GM21717 (cell line): ENCODE measurements at regions not wholly inside any gene's neighbourhood (a gene's known extent, or its start where the extent isn't known, plus 50 kb on each side); places are given as distances from the start of the nearest gene placed in this dataset.
"Not testable (repeated sequence)": the region's sequence is repeated elsewhere in the genome, so short reads cannot be mapped to it uniquely, and the experiment has no call there.

ENCODE experiments used
- ATAC-seq: cut with Tn5 transposase; IDR thresholded peaks from one replicate; pipeline ENCODE4 v1.9.1; 2021; ENCODE audit warnings: mild to moderate bottlenecking, moderate library complexity; ENCODE audit not compliant: unreplicated experiment

DNA sequence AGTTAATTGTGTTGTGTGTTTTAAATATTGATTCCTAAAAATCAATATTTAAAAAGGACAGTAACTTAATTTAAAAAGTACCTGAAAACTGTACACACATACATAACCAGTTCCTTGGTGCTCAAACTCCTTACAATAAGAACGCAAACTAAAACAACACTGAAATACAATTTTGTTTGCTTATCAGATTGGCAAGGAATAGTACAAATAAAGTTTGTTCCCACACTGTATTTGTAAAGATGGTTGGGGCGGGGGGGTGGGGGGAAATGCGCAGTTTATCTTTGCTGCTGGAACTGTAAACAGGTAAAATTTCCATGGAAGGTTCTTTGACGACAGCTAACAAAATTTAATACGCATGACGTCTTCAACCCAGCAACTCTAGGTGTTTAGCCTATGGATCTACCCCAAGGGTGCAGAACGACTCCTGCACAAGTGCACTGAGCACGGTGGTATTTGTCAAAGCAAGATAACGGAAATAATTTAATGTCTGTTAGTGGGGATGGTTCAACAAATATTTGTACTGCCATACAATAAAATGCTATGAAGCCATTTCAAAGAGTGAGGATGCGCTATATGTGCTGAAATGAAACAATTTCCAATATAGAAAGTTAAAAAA is 96.5 kb downstream of the ING1 start:
- no peak for ATAC-seq

DNA sequence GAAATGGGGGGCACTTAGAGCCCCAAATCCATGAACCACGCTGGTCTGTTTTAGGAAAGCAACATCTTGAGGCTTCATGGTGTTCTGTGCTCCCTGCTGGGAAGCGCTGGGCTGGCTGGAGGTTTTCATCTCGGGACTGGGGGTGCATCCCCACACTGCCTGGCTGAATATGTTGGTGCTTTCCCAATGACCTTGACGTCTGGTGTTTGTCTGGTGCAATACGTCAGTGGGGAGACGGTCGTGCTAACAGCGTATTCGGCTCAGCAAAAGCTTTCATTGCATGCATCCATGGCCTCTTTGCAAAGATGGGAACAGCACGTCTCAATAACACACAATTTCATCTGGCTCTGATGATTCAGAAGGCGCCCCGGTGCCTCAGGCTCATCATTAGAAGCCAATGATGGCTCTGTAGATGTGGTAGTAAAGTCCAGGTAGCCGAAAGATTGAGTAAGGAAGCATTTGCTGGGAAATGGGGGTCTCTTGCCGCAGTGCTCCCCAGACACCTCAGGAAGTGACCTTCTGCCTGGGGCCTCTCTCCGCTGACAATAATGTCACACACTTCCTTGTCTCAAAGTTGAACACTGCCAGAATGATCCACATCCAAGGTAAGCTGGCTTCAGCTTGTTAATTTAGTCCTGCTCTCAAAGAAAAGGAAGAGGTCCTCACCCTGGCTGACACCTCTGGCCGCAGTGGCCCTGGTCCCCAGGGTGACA is 97.7 kb downstream of the ING1 start:
- ATAC-seq: no peak

DNA sequence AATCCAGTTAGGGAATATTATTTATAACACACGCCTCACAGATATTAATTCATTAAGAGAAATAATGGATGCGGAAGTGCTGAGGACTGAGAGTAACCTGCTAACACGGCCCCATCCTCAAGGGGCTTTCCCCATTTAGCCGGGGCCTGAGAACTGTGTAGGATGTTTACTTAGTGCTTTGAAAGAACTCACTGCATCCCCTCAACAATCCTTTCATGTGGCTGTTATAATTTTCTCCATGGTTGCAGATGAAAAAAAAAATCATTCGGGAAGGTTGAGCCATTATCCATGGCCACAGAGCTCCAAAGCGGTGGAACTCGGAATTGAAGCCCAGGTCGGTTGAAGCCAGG is 98.2 kb downstream of the ING1 start:
- no peak for ATAC-seq

DNA sequence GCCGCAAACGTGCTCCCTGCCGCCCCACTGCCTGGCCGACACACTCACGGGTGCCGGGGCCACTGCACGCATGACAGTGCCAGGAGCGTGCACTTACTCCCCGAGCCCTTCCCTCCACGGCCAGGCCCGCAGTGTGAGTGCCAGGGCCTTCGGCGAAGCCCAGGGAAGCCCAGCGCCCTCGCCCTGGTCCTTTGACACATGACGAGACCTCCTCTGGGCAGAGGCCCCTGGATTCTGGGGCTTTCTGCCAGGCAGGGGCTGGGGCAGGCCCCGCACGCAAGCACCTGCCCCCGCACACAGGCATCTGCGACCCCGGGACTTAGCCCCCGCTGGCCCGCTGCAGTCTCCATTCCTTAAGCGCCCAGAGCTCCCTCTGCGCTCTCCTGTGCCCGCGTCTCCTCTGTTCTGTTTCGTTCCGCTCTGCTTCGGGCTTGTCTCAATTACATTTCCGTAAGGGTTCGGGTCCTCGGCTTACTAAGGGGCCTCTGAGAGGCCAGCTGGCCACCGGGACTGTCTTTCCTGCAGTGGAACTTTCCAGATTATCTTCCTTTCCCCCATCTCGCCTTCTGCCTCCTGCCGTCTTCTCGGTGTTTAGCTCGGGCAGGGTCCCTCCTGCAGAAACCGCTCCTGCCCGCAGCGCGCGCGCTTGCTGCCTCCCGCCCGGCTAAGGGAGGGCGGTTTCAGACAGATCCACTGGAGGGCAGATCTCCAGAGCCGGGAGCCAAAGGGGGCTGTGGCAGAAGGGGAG is 98.8 kb downstream of the ING1 start:
- ATAC-seq: no peak

DNA sequence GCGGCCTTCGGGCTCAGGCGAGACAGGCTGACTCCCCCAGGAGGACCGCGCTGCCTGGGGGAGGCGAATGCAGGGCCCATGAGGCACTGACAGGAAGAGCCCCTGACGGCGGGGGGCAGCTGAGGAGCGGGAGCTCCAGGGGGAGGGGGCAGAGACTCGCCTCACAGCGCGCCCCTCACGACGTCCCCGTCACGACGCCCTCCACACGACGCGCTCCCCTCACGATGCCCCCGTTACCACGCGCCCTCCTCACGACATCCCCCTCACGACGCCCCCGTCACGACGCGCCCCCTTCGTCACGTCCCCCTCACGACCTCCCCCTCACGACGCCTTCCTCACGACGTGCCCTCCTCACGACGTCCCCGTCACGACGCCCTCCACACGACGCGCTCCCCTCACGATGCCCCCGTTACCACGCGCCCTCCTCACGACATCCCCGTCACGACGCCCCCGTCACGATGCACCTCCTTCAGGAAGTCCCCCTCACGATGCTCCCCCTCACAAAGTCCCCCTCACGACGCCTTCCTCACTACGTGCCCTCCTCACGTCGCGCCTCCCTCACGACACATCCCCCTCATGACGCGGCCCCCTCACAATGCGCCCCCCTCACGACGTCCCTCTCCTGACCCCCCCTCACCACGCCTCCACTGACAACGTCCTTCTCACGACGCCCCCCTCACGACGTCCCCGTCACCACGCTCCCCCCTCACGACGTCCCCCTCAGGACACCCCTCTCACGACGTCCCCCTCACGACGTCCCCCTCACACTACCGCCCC is 99.6 kb downstream of the ING1 start:
- ATAC-seq: no peak

DNA sequence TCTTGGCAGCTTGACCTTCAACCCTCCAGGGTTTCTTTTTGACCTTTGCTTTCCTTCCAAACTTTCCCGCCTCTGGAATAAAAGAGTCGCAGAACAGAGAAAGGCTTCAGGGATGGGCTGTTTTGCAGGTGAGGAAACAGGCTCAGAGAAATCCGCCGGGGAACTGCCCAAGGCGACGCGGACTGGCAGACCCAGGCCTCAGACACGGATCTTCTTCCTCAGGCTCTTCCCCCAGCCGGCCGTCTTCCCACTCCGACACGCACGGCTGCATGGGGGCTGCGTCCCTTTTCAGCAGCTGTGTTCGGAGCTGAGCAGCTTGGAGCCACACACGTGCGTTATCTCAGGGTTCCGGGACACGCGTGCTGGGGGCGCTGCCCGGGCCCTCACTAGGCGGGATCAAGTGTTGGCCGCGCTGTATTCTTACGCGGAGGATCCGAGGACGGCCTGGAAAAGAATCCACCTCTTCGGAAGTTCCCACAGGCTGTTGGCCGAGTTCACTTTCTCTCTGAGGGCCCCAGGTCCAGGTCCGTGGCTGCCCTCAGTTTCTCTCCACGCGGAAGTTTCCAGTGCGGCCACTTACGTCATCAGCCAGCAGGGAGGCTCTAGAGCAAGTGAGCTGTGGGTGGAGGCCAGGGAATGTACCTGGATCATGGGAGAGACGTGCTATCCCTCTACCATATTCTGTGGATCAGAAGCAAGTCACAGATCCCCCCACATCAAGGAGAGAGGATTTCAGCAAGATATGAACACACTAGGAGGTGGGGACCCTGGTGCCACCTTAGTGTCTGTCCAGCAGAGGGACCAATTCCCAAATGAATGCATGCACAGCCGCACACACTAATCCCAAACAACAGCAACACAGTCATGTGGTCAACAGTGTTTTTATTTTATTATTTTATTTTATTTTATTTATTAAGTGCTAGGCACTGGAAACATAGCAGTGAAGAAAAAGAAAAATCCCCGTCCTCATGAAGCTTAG is 100.4 kb downstream of the ING1 start:
- no peak for ATAC-seq

DNA sequence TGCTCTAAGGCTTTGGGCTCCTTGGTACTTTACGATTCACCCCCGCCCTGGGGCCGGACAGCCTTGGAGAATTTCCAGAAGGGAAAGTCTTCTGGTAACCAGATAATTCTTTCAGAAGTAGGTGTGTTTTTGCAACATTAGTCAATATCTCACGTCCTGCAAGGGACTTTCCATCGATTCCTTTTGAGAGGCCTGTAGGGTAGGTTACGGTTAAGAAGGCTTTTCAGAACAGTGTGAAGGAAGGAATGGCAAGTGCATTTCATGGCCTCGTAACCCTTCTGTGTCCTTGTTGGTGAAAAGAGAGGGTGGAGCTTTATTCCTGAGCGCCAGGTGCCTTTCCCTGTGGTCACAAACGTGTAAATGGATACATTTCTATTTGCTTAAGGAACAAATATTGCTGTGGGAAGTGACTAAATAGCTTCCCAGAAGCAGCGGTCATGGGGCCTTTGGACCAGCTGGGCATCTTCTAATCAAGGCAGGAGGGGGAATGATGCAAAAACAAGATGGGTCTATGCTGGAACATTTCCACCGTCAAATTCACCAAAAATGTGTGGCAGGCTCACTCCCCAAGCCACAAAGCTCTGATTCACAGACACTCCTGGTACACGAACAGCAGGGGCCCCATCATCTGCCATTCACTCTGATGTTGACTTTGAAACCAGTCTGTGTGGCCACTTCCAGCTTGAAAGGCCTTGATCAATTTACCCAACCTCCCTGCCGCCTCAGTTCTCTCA is 99.2 kb downstream of the ANKRD10 start:
- ATAC-seq: no peak

DNA sequence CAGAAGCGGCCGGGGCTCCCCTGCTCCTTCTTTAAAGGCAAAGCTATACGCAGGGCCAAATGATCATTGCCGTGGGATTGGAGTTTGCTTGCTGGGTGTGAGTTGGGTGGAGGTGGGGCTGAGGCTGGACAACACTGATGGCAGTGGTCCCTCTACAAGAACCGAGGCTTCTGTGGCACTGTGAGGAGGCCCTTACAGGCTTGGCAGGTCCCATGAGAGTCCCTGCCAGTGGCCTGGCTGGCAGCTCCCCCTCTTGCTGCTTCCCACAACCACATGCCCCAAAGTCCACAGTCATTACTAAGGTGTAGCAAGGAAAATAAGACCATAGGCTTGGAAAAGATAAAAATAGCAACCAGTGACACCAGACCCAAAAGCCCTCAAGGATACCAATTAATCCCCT is 98.4 kb downstream of the ANKRD10 start:
- no peak for ATAC-seq

DNA sequence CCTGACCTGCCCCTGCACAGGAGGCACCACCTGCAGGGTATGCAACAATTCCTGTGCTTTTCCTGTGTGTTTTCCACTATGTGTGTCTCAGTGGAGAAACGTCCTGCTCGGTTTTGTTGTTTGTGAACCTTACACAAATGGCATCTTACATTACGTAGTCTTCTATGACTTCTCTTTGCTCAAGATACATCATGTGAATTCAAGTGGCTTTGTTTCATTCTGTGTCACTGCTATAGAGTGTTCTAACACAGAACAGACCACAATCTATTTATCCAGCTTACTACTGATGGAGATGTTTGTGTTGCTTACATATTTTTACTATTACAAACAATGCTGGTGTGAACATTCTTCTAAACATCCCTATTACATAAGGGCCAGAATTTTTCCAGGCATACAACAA is 97.7 kb downstream of the ANKRD10 start:
- ATAC-seq: no peak

DNA sequence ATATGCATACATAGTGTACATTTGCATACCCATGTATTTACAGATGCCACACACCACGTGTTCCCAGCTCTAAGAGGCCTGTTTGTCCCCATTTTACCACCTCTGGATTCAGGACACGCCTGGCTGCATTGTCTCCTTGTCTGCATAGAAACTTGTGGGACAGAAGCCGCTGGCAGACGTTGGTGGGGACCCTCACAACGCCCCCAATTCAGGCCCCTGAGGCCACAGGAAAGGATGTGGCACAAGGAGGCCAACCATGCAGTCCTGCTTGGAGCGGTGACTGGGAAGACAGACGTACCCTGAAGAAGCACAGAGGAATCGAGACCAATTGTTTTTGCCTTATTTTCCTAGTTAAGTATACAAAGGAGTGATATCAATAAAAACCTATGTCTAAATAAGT is 96.1 kb downstream of the ANKRD10 start:
- no peak for ATAC-seq

DNA sequence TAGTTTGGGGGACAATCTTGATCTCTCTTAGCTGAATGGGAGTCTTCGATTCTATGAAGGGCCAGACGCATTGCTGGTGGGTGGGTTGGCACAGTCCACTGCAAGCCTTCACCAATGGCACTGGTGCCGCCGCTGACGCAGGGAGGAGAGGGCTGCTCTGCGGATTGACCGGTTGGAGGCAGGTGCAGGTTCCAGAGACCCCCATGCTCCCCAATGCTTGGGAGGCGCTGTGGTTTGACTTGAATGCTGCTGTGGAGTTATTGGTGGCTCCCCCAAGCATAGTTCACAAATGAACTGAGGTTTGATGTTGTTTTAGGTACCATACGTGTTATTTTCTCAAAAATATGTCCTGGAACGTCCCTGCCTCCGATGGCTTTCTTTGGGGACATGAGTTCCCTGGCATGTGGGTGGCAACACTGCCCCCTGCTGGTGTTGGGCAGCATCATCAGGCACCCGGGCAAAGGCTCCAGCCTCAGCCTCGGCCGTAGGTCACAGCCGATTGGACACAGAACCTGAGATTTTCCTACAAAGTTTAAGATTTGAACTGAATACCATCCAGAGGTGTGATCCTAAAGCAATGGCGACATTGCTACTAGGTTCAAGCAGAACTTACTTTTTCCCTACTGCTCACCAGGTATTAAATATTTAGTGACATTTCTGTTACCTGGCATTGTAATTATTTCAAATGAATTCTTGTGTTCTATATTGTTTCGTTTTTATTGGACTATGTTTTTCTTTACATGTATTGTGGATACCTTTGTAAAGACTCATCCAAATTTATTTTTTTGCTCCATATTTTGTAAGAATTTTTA is 95.5 kb downstream of the ANKRD10 start:
- ATAC-seq: peak; percentile 93

DNA sequence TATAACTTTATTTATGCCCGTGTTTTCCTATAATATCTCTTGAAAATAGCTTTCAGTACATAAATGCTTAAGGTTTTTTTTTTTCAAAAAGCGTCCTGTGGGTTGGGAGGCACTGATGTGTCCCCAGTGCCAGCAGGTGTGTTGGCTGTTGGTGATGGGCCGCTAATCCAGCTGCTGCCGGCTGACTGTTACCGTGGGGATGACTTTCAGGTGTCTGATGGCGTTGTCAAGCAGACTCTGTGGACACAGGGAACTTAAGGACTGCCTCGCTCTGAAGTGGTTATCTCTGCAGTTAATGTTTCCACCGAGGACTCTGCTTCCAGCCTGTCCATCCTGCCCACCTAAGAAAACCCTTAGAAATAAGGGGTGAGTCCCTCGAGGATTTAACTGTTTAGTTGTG is 94.5 kb downstream of the ANKRD10 start:
- no peak for ATAC-seq

DNA sequence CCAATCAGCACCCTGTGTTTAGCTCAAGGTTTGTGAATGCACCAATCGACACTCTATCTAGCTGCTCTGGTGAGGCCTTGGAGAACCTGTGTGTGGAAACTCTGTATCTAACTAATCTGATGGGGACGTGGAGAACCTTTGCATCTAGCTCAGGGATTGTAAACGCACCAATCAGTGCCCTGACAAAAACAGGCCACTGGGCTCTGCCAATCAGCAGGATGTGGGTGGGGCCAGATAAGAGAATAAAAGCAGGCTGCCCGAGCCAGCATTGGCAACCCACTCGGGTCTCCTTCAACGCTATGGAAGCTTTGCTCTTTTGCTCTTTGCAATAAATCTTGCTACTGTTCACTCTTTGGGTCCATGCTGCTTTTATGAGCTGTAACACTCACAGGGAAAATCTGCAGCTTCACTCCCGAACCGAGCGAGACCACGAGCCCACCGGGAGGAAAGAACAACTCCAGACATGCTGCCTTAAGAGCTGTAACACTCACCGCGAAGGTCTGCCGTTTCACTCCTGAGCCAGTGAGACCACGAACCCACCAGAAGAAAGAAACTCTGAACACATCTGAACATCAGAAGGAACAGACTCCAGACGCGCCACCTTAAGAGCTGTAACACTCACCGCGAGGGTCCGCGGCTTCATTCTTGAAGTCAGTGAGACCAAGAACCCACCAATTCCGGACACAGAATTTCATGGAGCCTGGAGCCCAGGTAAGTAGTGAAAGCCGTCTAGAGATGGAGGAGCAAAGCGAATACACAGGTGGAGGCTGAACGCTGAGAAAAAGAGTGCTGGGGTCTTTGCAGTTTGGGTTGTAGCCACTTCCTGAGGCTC is 92.8 kb downstream of the ANKRD10 start:
- ATAC-seq: not testable (repeated sequence)

DNA sequence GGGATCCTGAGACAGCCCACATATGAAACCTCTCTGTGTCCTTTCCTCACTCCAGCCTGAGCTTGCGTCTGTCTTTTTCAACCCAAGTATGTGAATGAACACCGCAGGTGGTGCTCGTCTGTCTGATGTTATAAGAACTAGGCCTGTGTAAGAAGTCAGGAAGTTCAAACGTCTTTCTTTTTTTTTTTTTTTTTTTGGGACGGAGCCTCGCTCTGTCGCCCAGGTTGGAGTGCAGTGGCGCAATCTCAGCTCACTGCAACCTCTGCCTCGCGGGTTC is 92.3 kb downstream of the ANKRD10 start:
- no peak for ATAC-seq

DNA sequence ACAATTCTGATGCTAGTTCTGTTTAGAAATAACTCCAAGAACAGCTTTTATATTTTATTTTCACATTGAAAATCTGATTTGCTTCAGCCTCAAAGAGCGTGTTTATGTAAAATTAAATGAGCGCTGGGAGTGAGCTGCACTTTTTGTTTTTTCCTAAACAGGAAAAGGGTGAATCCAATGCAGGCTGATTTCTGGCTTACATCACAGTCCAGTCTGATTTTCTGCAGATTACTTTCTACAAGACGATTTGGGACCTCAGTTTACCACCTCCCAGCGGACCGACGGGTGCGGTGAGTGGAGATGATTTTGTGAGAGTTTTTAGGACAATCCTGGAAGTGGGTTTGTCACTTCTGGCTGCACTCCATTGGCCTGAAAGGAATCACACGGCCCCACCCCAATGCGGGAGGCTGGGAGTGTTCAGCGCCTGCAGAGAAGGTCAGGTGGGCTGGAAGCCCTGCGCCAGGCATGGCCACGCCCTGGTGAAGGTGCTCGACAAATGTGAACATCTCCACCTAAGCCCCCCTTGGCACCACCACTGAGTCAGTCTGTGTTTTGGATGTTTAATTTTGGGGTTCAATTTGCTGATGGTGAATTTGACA is 90.1 kb downstream of the ANKRD10 start:
- ATAC-seq: no peak

DNA sequence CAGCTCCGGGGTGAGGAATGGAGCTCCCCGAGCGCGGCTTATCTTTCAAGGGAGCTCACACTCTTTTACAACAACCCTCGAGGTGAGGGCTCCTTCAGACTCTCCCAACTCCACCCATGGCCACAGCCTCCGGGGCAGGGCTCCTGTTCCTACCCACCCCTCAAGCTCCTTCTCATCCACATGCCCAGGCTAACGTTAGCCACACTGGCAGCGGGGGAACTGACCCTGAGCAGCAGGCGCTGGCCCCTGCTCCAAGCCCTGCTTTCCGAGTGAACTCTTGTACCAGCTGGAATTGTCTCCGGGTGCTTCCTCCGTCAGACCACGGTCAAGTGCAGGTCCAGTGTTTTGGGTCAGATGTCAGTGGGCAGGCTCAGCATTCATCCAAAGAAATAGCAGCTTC is 89.4 kb downstream of the ANKRD10 start:
- no peak for ATAC-seq

DNA sequence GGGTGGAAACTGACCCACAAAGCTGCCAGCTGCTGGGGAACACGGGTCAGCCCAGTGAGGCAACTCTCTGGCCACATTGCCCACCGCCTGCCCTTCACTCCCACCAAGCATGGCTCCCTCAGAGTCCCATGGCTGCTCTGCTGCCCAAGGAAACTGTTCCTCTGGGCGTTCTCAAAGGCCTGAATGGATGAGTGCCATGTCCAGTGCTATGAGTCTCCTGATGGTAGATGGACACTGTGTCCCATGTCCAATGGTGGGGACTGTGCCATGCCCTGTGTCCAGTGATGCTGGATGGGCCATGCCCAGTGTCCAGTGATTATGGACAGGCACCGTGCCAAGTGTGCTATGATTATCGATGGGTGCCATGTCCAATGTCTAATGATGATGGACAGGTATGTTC is 88.8 kb downstream of the ANKRD10 start:
- ATAC-seq: no peak
